ENCODE measurements at regions not wholly inside any gene's neighbourhood (a gene's known extent, or its start where the extent isn't known, plus 50 kb on each side); places are given as distances from the start of the nearest gene placed in this dataset.

DNA sequence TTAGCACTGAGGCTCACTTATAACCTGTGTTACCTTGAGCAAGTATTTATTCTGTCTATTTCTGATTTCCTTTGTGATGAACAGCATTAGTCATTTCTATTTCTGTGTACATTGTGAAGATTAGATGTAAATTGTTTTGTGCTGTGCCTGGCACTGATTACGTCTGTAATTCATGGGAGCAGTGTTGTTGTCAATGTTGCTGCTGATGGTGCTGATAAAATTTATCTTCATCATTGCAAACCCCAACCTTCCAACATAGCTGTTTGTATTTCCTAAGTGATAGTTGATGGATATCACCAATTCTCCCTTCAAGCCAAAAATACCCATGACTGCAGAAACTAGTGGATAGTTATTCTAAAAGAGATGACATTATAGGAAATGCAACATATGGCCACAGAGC lies 400.5 kb upstream of the GRM3 start:
- no peaks in the 10 kb centered on the region for H3K4me1 Mint-ChIP-seq
- TF ChIP-seq, protein P1, sequence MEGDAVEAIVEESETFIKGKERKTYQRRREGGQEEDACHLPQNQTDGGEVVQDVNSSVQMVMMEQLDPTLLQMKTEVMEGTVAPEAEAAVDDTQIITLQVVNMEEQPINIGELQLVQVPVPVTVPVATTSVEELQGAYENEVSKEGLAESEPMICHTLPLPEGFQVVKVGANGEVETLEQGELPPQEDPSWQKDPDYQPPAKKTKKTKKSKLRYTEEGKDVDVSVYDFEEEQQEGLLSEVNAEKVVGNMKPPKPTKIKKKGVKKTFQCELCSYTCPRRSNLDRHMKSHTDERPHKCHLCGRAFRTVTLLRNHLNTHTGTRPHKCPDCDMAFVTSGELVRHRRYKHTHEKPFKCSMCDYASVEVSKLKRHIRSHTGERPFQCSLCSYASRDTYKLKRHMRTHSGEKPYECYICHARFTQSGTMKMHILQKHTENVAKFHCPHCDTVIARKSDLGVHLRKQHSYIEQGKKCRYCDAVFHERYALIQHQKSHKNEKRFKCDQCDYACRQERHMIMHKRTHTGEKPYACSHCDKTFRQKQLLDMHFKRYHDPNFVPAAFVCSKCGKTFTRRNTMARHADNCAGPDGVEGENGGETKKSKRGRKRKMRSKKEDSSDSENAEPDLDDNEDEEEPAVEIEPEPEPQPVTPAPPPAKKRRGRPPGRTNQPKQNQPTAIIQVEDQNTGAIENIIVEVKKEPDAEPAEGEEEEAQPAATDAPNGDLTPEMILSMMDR (IDR thresholded peaks at IDR 0.05) = no peak
- no peak for TF ChIP-seq EZH2 (IDR thresholded peaks at IDR 0.05; ENCODE audit: borderline replicate concordance, insufficient read depth, low read depth, low read length, poor library complexity, severe bottlenecking)
- no peaks in the 10 kb centered on the region for H3K79me2 ChIP-seq (ENCODE audit: control insufficient read depth, insufficient read depth, low read length)
- no peak for DNase-seq
- CTCF ChIA-PET = no interaction called here
- no peaks in the 10 kb centered on the region for H3K36me3 ChIP-seq (replicated peaks in 1 of 2; ENCODE audit: control extremely low read depth in 1 of 2, control insufficient read depth in 1 of 2, extremely low read depth in 1 of 2, insufficient read depth in 2 of 2, low read length in 1 of 2)
- no peaks in the 10 kb centered on the region for H3K4me1 ChIP-seq (ENCODE audit: control insufficient read depth in 2 of 2, insufficient read depth in 2 of 2, low read length in 2 of 2)
- H3K27ac ChIP-seq (ENCODE audit: low read length in 2 of 2) = no peak overlapping the region
- ATAC-seq (ENCODE audit: low read depth) = no peak
- H3K4me3 Mint-ChIP-seq = no peak overlapping the region
- H3K4me2 ChIP-seq (replicated peaks; ENCODE audit: low read depth, low read length, poor library complexity, severe bottlenecking) = no peak overlapping the region
- POLR2A ChIA-PET = no interaction called here
- no peak overlapping the region for H3K9ac ChIP-seq (ENCODE audit: low read length)
- H4K20me1 ChIP-seq (ENCODE audit: control insufficient read depth, insufficient read depth, low read length, poor library complexity, severe bottlenecking) = no peaks in the 10 kb centered on the region
- no peaks in the 10 kb centered on the region for H3K9me3 ChIP-seq (ENCODE audit: control extremely low read depth in 1 of 3, control insufficient read depth in 2 of 3, insufficient read depth in 1 of 3, low read length in 2 of 3)
- intact Hi-C loops (cut with micrococcal nuclease) = no loop called here
- no peaks in the 10 kb centered on the region for H3K27me3 Mint-ChIP-seq
- no peak overlapping the region for H2AFZ ChIP-seq (ENCODE audit: insufficient read depth, low read depth, low read length, poor library complexity, severe bottlenecking)
- no peak overlapping the region for H3K27ac Mint-ChIP-seq
- peaks cover 1% of the 10 kb centered on the region for H3K9me3 Mint-ChIP-seq (ENCODE audit: insufficient read depth)
- H3K27me3 ChIP-seq (replicated peaks in 1 of 4; ENCODE audit: control extremely low read depth in 1 of 4, control insufficient read depth in 3 of 4, insufficient read depth in 4 of 4, low read length in 3 of 4) = no peaks in the 10 kb centered on the region
- no CpG with 5 or more reads among the region's 1 CpG for WGBS (ENCODE audit: insufficient coverage)
- no peak overlapping the region for H3K4me3 ChIP-seq (ENCODE audit: control extremely low read depth in 1 of 5, extremely low read depth in 1 of 5, insufficient read depth in 1 of 5, low read depth in 2 of 5, low read length in 4 of 5)

DNA sequence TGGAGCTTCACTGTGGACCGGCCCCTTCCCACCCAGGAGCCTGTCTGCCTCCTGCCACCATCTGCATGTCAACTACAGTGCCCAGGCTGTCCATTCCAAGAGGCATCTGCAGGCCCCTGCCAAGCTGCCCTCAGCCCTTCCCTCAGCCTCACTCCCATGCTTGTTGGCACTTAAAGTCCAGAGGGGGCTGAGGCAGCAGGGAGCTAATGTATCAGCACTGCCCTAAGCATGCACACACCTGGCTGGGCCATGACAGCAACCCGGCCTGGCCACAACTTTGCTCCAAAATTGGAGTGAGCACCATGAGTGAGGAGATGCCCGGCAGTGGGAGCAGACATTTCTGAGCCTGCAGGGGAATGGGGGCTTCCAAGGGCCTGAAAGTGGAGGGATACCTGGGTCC lies 417.5 kb upstream of the GRM3 start:
- ChIA-PET POLR2A (no interaction called here), CTCF (no interaction called here)
- H3K4me3 Mint-ChIP-seq = no peak overlapping the region
- Histone ChIP-seq H3K27me3 (replicated peaks in 1 of 4; ENCODE audit: control extremely low read depth in 1 of 4, control insufficient read depth in 3 of 4, insufficient read depth in 4 of 4, low read length in 3 of 4) (no peaks in the 10 kb centered on the region), H3K36me3 (replicated peaks in 1 of 2; ENCODE audit: control extremely low read depth in 1 of 2, control insufficient read depth in 1 of 2, extremely low read depth in 1 of 2, insufficient read depth in 2 of 2, low read length in 1 of 2) (no peaks in the 10 kb centered on the region), H3K9me3 (ENCODE audit: control extremely low read depth in 1 of 3, control insufficient read depth in 2 of 3, insufficient read depth in 1 of 3, low read length in 2 of 3) (peaks cover 0 to 26% (median 0%) of the 10 kb centered on the region in 3 donors), H3K4me1 (ENCODE audit: control insufficient read depth in 2 of 2, insufficient read depth in 2 of 2, low read length in 2 of 2) (no peaks in the 10 kb centered on the region), H3K9ac (ENCODE audit: low read length) (no peak overlapping the region), H3K4me2 (replicated peaks; ENCODE audit: low read depth, low read length, poor library complexity, severe bottlenecking) (no peak overlapping the region), H3K27ac (ENCODE audit: low read length in 2 of 2) (no peak overlapping the region), H3K4me3 (ENCODE audit: control extremely low read depth in 1 of 5, extremely low read depth in 1 of 5, insufficient read depth in 1 of 5, low read depth in 2 of 5, low read length in 4 of 5) (no peak overlapping the region), H2AFZ (ENCODE audit: insufficient read depth, low read depth, low read length, poor library complexity, severe bottlenecking) (no peak overlapping the region), H3K79me2 (ENCODE audit: control insufficient read depth, insufficient read depth, low read length) (no peaks in the 10 kb centered on the region), H4K20me1 (ENCODE audit: control insufficient read depth, insufficient read depth, low read length, poor library complexity, severe bottlenecking) (no peaks in the 10 kb centered on the region)
- peaks cover 14% of the 10 kb centered on the region for H3K9me3 Mint-ChIP-seq (ENCODE audit: insufficient read depth)
- intact Hi-C loops (cut with micrococcal nuclease) = no loop called here
- TF ChIP-seq, protein P1 (IDR thresholded peaks at IDR 0.05) = no peak
- TF ChIP-seq EZH2 (IDR thresholded peaks at IDR 0.05; ENCODE audit: borderline replicate concordance, insufficient read depth, low read depth, low read length, poor library complexity, severe bottlenecking) = no peak
- ATAC-seq (ENCODE audit: low read depth) = no peak
- no peaks in the 10 kb centered on the region for H3K4me1 Mint-ChIP-seq
- WGBS (ENCODE audit: insufficient coverage) = 91% methylated on average over 3 of the region's 3 CpGs
- H3K27ac Mint-ChIP-seq = no peak overlapping the region
- H3K27me3 Mint-ChIP-seq = no peaks in the 10 kb centered on the region
- DNase-seq = no peak
